H9 (cell line): ENCODE measurements at regions not wholly inside any gene's neighbourhood (a gene's known extent, or its start where the extent isn't known, plus 50 kb on each side); places are given as distances from the start of the nearest gene placed in this dataset.

ENCODE experiments used
- DNase-seq: peaks from one replicate; pipeline ENCODE4 v3.0.0-alpha.2; 2017
- H2AFZ ChIP-seq: one replicate; pipeline ENCODE4 v1.6.1; 2013; ENCODE audit warnings: mild to moderate bottlenecking, low read length, control low read depth, moderate library complexity
- H2AK5ac ChIP-seq: 2 replicates; pipeline ENCODE4 v1.6.1; 2013; ENCODE audit warnings: low read length, control low read depth, mixed read lengths; ENCODE audit not compliant: insufficient read length
- H2BK120ac ChIP-seq: one replicate; pipeline ENCODE4 v1.6.1; 2013; ENCODE audit warnings: low read depth, mild to moderate bottlenecking, low read length, control low read depth, inconsistent platforms; ENCODE audit not compliant: poor library complexity, severe bottlenecking
- H2BK12ac ChIP-seq: 2 replicates; pipeline ENCODE4 v1.6.1; 2013; ENCODE audit warnings: low read length, control low read depth, mixed read lengths, low read depth; ENCODE audit not compliant: insufficient read length
- H2BK15ac ChIP-seq: 2 replicates; pipeline ENCODE4 v1.6.1; 2013; ENCODE audit warnings: low read depth, low read length, control low read depth
- H2BK20ac ChIP-seq: one replicate; pipeline ENCODE4 v1.6.1; 2013; ENCODE audit warnings: low read depth, mild to moderate bottlenecking, low read length, control low read depth, inconsistent platforms; ENCODE audit not compliant: poor library complexity, severe bottlenecking
- H2BK5ac ChIP-seq: 2 replicates; pipeline ENCODE4 v1.6.1; 2013; ENCODE audit warnings: low read length, control low read depth, mixed read lengths; ENCODE audit not compliant: insufficient read length
- H3K14ac ChIP-seq: 2 replicates; pipeline ENCODE4 v1.6.1; 2013; ENCODE audit warnings: low read length, control low read depth; ENCODE audit not compliant: insufficient read depth
- H3K18ac ChIP-seq: 2 replicates; pipeline ENCODE4 v1.6.1; 2013; ENCODE audit warnings: low read depth, mild to moderate bottlenecking, mixed read lengths, low read length, control low read depth; ENCODE audit not compliant: insufficient read length
- H3K23ac ChIP-seq: 2 replicates; pipeline ENCODE4 v1.6.1; 2013; ENCODE audit warnings: low read length, control low read depth, mixed read lengths, low read depth; ENCODE audit not compliant: insufficient read length
- H3K23me2 ChIP-seq: 2 replicates; pipeline ENCODE4 v1.6.1; 2013; ENCODE audit warnings: low read depth, mild to moderate bottlenecking, mixed read lengths, low read length, control low read depth; ENCODE audit not compliant: insufficient read length, poor library complexity, severe bottlenecking
- H3K27ac ChIP-seq: 2 replicates; pipeline ENCODE4 v1.5.1; 2013; ENCODE audit warnings: low read length, control low read depth, mixed read lengths, low read depth; ENCODE audit not compliant: insufficient read length
- H3K27me3 ChIP-seq: 2 replicates; pipeline ENCODE4 v1.6.1; 2013; ENCODE audit warnings: low read length, control low read depth, inconsistent platforms; ENCODE audit not compliant: insufficient read depth
- H3K4ac ChIP-seq: 2 replicates; pipeline ENCODE4 v1.6.1; 2013; ENCODE audit warnings: low read depth, mild to moderate bottlenecking, control low read depth, inconsistent platforms, low read length, moderate library complexity
- H3K4me1 ChIP-seq: 2 replicates; pipeline ENCODE4 v1.6.1; 2013; ENCODE audit warnings: low read length, control low read depth, inconsistent platforms; ENCODE audit not compliant: insufficient read depth
- H3K4me2 ChIP-seq: 2 replicates; pipeline ENCODE4 v1.6.1; 2013; ENCODE audit warnings: low read length, control low read depth, mixed read lengths; ENCODE audit not compliant: insufficient read length, insufficient read depth
- H3K56ac ChIP-seq: 2 replicates; pipeline ENCODE4 v1.6.1; 2013; ENCODE audit warnings: low read depth, mild to moderate bottlenecking, mixed read lengths, low read length, control low read depth; ENCODE audit not compliant: insufficient read length
- H3K79me1 ChIP-seq: 2 replicates; pipeline ENCODE4 v1.6.1; 2013; ENCODE audit warnings: low read depth, mild to moderate bottlenecking, moderate library complexity, low read length, control low read depth, inconsistent platforms; ENCODE audit not compliant: insufficient read depth, poor library complexity, severe bottlenecking
- H3K79me2 ChIP-seq: 2 replicates; pipeline ENCODE4 v1.6.1; 2013; ENCODE audit warnings: low read length, control low read depth, inconsistent platforms; ENCODE audit not compliant: insufficient read depth
- H3K9ac ChIP-seq: 2 replicates; pipeline ENCODE4 v1.6.1; 2013; ENCODE audit warnings: low read length, control low read depth, mixed read lengths; ENCODE audit not compliant: insufficient read length; ENCODE audit errors: extremely low read depth
- H3K9me3 ChIP-seq: one replicate; pipeline ENCODE4 v1.6.1; 2013; ENCODE audit warnings: low read depth, low read length, inconsistent platforms; ENCODE audit not compliant: control insufficient read depth
- H3T11ph ChIP-seq: one replicate; pipeline ENCODE4 v1.6.1; 2013; ENCODE audit warnings: mild to moderate bottlenecking, low read length, control low read depth, inconsistent platforms
- H4K20me1 ChIP-seq: one replicate; pipeline ENCODE4 v1.6.1; 2013; ENCODE audit not compliant: control insufficient read depth, insufficient read length, insufficient read depth
- H4K5ac ChIP-seq: 2 replicates; pipeline ENCODE4 v1.6.1; 2013; ENCODE audit warnings: low read depth, mild to moderate bottlenecking, mixed read lengths, low read length, control low read depth; ENCODE audit not compliant: insufficient read length
- H4K8ac ChIP-seq: replicated peaks from 2 replicates; pipeline ENCODE4 v1.6.1; 2013; ENCODE audit warnings: low read length, control low read depth, mixed read lengths, low read depth; ENCODE audit not compliant: insufficient read length
- H4K91ac ChIP-seq: 2 replicates; pipeline ENCODE4 v1.6.1; 2013; ENCODE audit warnings: low read depth, mild to moderate bottlenecking, moderate library complexity, mixed read lengths, low read length, control low read depth; ENCODE audit not compliant: insufficient read length
- H3K27ac Mint-ChIP-seq, 3 experiments: 2 replicates in 2 of 3; 3 replicates in 1 of 3; pipeline ENCODE4 v1.8.0; 2020 to 2021; ENCODE audit warnings: mixed read lengths in 3 of 3, mild to moderate bottlenecking in 1 of 3, moderate library complexity in 1 of 3
- H3K27me3 Mint-ChIP-seq: 2 replicates; pipeline ENCODE4 v1.8.0; 2021; ENCODE audit warnings: low read depth, mild to moderate bottlenecking, moderate library complexity, mixed read lengths
- H3K36me3 Mint-ChIP-seq, 3 experiments: 2 replicates in 2 of 3; 3 replicates in 1 of 3; pipeline ENCODE4 v1.8.0; 2020 to 2021; ENCODE audit warnings: low read depth in 3 of 3, mixed read lengths in 3 of 3; ENCODE audit not compliant: insufficient read depth in 1 of 3
- H3K4me1 Mint-ChIP-seq, 2 experiments: 2 replicates each; pipeline ENCODE4 v1.8.0; 2020; ENCODE audit warnings: mixed read lengths in 2 of 2
- H3K4me3 Mint-ChIP-seq, 2 experiments: 2 replicates in 1 of 2; 3 replicates in 1 of 2; pipeline ENCODE4 v1.8.0; 2020 to 2021; ENCODE audit warnings: mild to moderate bottlenecking in 2 of 2, mixed read lengths in 2 of 2, moderate library complexity in 1 of 2
- H3K9me3 Mint-ChIP-seq, 2 experiments: 2 replicates in 1 of 2; 3 replicates in 1 of 2; pipeline ENCODE4 v1.8.0; 2020; ENCODE audit warnings: mild to moderate bottlenecking in 2 of 2, mixed read lengths in 2 of 2, moderate library complexity in 1 of 2
- WGBS: extraction: QIAGEN DNeasy Blood & Tissue Kit; methylation state at CpG from one replicate; pipeline ENCODE4 v1.1.7; 2013; ENCODE audit warnings: missing lambda C conversion rate, low lambda C conversion rate, mixed read lengths; ENCODE audit not compliant: insufficient read length; ENCODE audit errors: extremely low coverage; 5-methylcytosine and 5-hydroxymethylcytosine counted together
- TF ChIP-seq, protein P1 (sequence below): fragments of 200-600 bp; sonication (generic); conservative IDR thresholded peaks from 3 replicates; pipeline ENCODE4 v1.8.0; 2021; ENCODE audit warnings: antibody characterized with exemption, mild to moderate bottlenecking

DNA sequence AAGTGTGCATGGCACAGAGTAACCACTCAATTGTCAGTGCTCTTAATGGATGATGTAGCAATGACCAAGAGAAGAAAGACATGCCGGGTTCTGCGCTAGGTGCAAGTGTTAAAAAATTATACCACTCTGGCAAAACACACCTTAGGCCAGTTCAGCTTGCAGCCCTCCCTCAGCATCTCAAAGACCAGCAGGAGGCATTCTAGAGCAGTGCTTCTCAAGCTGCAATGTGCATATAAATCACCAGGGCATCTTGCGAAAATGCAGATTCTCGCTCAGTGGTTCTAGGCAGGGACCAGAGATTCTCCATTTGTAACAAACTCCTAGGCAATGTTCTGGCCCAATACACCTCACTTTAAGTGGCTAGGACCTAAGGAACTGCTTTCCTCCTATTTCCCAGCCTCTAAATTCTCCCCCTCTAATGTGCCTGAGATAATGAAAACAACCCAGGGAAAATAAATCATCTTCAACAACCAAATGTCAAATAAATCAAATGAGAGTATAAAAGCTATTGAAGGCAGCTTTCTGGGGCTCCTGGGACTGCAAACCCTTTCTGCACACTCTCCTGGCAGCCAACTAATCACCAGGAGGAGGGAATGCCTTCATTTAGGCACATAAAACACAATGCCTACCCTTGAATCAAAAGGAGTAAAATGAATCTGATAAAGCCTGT is 337.2 kb upstream of the API5 start:
- no peak overlapping the region for H2BK5ac ChIP-seq
- no peak overlapping the region for H3K4me2 ChIP-seq
- no peak overlapping the region for H2BK20ac ChIP-seq
- no CpG with 5 or more reads among the region's 4 CpGs for WGBS
- H3K27me3 Mint-ChIP-seq: no peaks in the 10 kb centered on the region
- no peak overlapping the region for H3K14ac ChIP-seq
- H3K79me2 ChIP-seq: no peaks in the 10 kb centered on the region
- no peak overlapping the region for H4K91ac ChIP-seq
- TF ChIP-seq, protein P1, sequence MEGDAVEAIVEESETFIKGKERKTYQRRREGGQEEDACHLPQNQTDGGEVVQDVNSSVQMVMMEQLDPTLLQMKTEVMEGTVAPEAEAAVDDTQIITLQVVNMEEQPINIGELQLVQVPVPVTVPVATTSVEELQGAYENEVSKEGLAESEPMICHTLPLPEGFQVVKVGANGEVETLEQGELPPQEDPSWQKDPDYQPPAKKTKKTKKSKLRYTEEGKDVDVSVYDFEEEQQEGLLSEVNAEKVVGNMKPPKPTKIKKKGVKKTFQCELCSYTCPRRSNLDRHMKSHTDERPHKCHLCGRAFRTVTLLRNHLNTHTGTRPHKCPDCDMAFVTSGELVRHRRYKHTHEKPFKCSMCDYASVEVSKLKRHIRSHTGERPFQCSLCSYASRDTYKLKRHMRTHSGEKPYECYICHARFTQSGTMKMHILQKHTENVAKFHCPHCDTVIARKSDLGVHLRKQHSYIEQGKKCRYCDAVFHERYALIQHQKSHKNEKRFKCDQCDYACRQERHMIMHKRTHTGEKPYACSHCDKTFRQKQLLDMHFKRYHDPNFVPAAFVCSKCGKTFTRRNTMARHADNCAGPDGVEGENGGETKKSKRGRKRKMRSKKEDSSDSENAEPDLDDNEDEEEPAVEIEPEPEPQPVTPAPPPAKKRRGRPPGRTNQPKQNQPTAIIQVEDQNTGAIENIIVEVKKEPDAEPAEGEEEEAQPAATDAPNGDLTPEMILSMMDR: peak; percentile 52
- no peaks in the 10 kb centered on the region for H3K27me3 ChIP-seq
- no peak overlapping the region for H3K27ac ChIP-seq
- H4K5ac ChIP-seq: no peak overlapping the region
- H3K36me3 Mint-ChIP-seq: peaks cover 0 to 2% (median 0%) of the 10 kb centered on the region in 3 experiments; a peak in 2 of 7 replicates
- no peak overlapping the region for H2BK12ac ChIP-seq
- H2BK15ac ChIP-seq: no peak overlapping the region
- H3K4me1 Mint-ChIP-seq: peaks cover 10 to 12% of the 10 kb centered on the region in 2 experiments
- H3T11ph ChIP-seq: no peak overlapping the region
- no peak overlapping the region for H3K23ac ChIP-seq
- H3K27ac Mint-ChIP-seq: no peak overlapping the region
- H3K79me1 ChIP-seq: no peaks in the 10 kb centered on the region
- no peak overlapping the region for H3K4me3 Mint-ChIP-seq
- H4K20me1 ChIP-seq: no peaks in the 10 kb centered on the region
- H3K4me1 ChIP-seq: 0 out of 2 replicates have a peak, but pooled peaks cover 3% of the 10 kb centered on the region
- H3K23me2 ChIP-seq: no peaks in the 10 kb centered on the region
- H3K9me3 ChIP-seq: no peaks in the 10 kb centered on the region
- H3K4ac ChIP-seq: no peak overlapping the region
- no peak overlapping the region for H2BK120ac ChIP-seq
- no peaks in the 10 kb centered on the region for H3K9me3 Mint-ChIP-seq
- no peak overlapping the region for H3K9ac ChIP-seq
- DNase-seq: peak; percentile 63
- H4K8ac ChIP-seq: no peak overlapping the region
- no peak overlapping the region for H3K56ac ChIP-seq
- H3K18ac ChIP-seq: no peak overlapping the region
- no peak overlapping the region for H2AK5ac ChIP-seq
- no peak overlapping the region for H2AFZ ChIP-seq
